Transverse colon (tissue), 3 donors: ENCODE measurements at regions not wholly inside any gene's neighbourhood (a gene's known extent, or its start where the extent isn't known, plus 50 kb on each side); places are given as distances from the start of the nearest gene placed in this dataset.

ENCODE experiments used
- POLR2A ChIP-seq: fragments of 450-650 bp; IDR thresholded peaks from one replicate; pipeline ENCODE4 v1.6.1; 2016; ENCODE audit warnings: antibody characterized with exemption, mild to moderate bottlenecking, moderate library complexity
- TF ChIP-seq, protein P1 (sequence below), 5 experiments: fragments of 200-600 bp in 3 of 5; fragments of 450-650 bp in 2 of 5; sonication (generic) in 3 of 5; IDR thresholded peaks; 1 replicate in 2 of 5; 2 replicates in 3 of 5; pipeline ENCODE4 v1.5.1; 2016 to 2017; ENCODE audit warnings: antibody characterized with exemption in 5 of 5, inconsistent platforms in 3 of 5, mild to moderate bottlenecking in 2 of 5, moderate library complexity in 1 of 5

DNA sequence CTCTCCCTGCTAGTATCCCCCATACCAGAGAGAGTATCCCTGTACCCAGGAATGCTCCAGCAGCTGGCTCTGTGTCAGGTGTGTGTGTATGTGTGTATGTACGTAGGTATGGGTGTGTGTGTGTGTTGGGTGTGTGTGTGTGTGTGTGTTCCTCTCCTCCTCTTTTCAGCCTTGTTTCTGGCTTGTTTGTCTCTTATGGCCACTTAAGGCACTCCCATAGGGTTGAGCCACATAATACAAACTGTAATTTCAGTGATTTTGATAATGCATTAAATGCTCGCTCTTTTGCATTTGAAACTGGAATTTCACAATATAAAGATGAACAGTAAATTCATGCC lies 80.8 kb upstream of the SH3PXD2B start:
- TF ChIP-seq, protein P1, sequence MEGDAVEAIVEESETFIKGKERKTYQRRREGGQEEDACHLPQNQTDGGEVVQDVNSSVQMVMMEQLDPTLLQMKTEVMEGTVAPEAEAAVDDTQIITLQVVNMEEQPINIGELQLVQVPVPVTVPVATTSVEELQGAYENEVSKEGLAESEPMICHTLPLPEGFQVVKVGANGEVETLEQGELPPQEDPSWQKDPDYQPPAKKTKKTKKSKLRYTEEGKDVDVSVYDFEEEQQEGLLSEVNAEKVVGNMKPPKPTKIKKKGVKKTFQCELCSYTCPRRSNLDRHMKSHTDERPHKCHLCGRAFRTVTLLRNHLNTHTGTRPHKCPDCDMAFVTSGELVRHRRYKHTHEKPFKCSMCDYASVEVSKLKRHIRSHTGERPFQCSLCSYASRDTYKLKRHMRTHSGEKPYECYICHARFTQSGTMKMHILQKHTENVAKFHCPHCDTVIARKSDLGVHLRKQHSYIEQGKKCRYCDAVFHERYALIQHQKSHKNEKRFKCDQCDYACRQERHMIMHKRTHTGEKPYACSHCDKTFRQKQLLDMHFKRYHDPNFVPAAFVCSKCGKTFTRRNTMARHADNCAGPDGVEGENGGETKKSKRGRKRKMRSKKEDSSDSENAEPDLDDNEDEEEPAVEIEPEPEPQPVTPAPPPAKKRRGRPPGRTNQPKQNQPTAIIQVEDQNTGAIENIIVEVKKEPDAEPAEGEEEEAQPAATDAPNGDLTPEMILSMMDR (IDR thresholded peaks at IDR 0.05): peak in 2 of 5 experiments; percentile 14 to 19
- no peak for TF ChIP-seq POLR2A
